Parathyroid adenoma (tissue), 2 donors: ENCODE measurements at regions not wholly inside any gene's neighbourhood (a gene's known extent, or its start where the extent isn't known, plus 50 kb on each side); places are given as distances from the start of the nearest gene placed in this dataset.

Experiments used
- H2AFZ ChIP-seq: fragments of 300-600 bp; sonication (generic); one replicate; pipeline ENCODE4 v1.7.0; 2017; ENCODE audit warnings: antibody characterized with exemption, mild to moderate bottlenecking
- H3K27ac ChIP-seq: fragments of 300-600 bp; sonication (generic); one replicate; pipeline ENCODE4 v1.7.0; 2017
- H3K27me3 ChIP-seq: fragments of 300-600 bp; sonication (generic); one replicate; pipeline ENCODE4 v1.7.0; 2017; ENCODE audit warnings: low read length; ENCODE audit not compliant: control insufficient read depth, insufficient read depth
- H3K36me3 ChIP-seq: fragments of 300-600 bp; sonication (generic); one replicate; pipeline ENCODE4 v1.7.0; 2017; ENCODE audit warnings: low read length; ENCODE audit not compliant: control insufficient read depth, insufficient read depth
- H3K4me1 ChIP-seq: fragments of 300-600 bp; sonication (generic); one replicate; pipeline ENCODE4 v1.7.0; 2017; ENCODE audit warnings: control low read depth
- H3K4me2 ChIP-seq: fragments of 300-600 bp; sonication (generic); one replicate; pipeline ENCODE4 v1.7.0; 2017; ENCODE audit warnings: low read length
- H3K4me3 ChIP-seq: fragments of 300-600 bp; sonication (generic); one replicate; pipeline ENCODE4 v1.7.0; 2017; ENCODE audit warnings: low read depth, low read length
- H3K79me2 ChIP-seq: fragments of 300-600 bp; sonication (generic); one replicate; pipeline ENCODE4 v1.7.0; 2017; ENCODE audit warnings: control low read depth
- H3K9ac ChIP-seq: fragments of 300-600 bp; sonication (generic); one replicate; pipeline ENCODE4 v1.7.0; 2017; ENCODE audit warnings: mild to moderate bottlenecking
- H3K9me3 ChIP-seq: fragments of 300-600 bp; sonication (generic); one replicate; pipeline ENCODE4 v1.7.0; 2017; ENCODE audit warnings: low read length; ENCODE audit not compliant: control insufficient read depth
- CTCF ChIP-seq: fragments of 300-600 bp; sonication (generic); IDR thresholded peaks from one replicate; pipeline ENCODE4 v1.7.0; 2017; ENCODE audit warnings: antibody characterized with exemption, mild to moderate bottlenecking
- donor health status: primary hyperparathyroidism.

DNA sequence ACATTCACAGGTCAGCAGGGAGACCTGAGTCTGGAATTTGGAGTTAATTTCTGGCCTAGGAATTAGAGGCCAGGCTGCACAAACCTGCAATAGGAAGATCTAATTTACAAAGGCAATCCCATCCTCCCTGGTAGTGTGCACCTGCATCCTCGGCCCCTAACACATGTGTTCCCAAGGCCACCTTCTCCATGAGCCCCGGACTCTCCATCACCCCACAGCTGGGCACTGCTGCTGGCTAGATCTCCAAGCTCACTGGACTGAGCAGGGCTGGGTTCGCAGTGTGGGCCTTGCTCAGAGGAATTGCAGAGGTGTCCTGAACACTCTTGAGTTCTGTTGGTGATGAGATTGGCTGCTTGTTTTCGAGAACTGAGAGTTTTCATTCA is 162.6 kb upstream of the TWIST2 start:
- Histone ChIP-seq H3K79me2 (no peaks in the 10 kb centered on the region), H3K27me3 (no peaks in the 10 kb centered on the region), H3K27ac (no peak overlapping the region), H3K9me3 (no peaks in the 10 kb centered on the region), H2AFZ (no peak overlapping the region), H3K4me2 (no peak overlapping the region), H3K36me3 (no peaks in the 10 kb centered on the region), H3K4me3 (no peak overlapping the region), H3K9ac (no peak overlapping the region), H3K4me1 (no peaks in the 10 kb centered on the region)
- no peak for TF ChIP-seq CTCF

DNA sequence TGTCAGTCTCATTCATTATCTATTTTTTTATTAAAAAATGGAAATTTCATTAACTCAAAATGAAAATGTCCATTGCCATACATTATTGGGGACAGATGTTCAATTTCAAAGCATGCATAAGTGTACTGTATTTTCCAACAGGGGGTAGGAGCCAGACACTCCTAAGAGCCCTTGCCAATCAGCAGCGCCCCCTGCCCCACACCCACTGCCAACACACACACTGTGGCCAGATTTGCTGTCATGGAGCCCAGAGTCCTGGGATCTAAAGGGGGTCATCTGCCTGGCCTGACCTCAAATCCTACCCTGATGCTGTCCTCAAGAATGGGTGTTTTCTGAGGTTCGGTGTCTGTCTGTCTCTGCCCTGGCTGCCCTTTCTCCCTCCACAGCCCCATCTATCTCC is 162.2 kb upstream of the TWIST2 start:
- H3K27ac ChIP-seq: no peak overlapping the region
- H2AFZ ChIP-seq: no peak overlapping the region
- H3K9me3 ChIP-seq: no peaks in the 10 kb centered on the region
- no peak overlapping the region for H3K9ac ChIP-seq
- no peaks in the 10 kb centered on the region for H3K4me1 ChIP-seq
- no peaks in the 10 kb centered on the region for H3K36me3 ChIP-seq
- no peak overlapping the region for H3K4me3 ChIP-seq
- H3K4me2 ChIP-seq: no peak overlapping the region
- TF ChIP-seq CTCF: no peak
- no peaks in the 10 kb centered on the region for H3K27me3 ChIP-seq
- H3K79me2 ChIP-seq: no peaks in the 10 kb centered on the region

DNA sequence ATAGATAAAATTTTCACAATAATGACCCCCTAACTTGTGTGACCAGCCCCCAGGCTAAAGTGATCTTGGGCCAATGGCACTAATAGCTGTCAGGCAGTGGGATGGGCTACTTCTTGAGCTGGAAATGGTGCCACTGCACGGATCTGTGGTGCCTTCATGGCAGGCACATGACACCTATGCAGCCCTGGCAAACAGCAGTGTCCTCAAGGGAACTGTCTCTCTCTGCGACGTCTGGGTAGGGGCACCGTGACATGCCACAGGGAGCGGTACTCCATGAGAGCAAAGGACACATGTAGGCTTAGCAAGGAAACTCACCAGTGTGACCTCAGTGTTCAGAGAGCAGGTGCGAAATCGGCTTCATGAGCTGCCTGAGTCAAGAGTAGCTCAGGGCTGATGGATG is 161.7 kb upstream of the TWIST2 start:
- H3K9me3 ChIP-seq: no peaks in the 10 kb centered on the region
- H2AFZ ChIP-seq: no peak overlapping the region
- no peaks in the 10 kb centered on the region for H3K36me3 ChIP-seq
- TF ChIP-seq CTCF: no peak
- H3K27ac ChIP-seq: no peak overlapping the region
- no peak overlapping the region for H3K9ac ChIP-seq
- H3K4me1 ChIP-seq: no peaks in the 10 kb centered on the region
- no peak overlapping the region for H3K4me2 ChIP-seq
- H3K4me3 ChIP-seq: no peak overlapping the region
- no peaks in the 10 kb centered on the region for H3K79me2 ChIP-seq
- H3K27me3 ChIP-seq: no peaks in the 10 kb centered on the region

DNA sequence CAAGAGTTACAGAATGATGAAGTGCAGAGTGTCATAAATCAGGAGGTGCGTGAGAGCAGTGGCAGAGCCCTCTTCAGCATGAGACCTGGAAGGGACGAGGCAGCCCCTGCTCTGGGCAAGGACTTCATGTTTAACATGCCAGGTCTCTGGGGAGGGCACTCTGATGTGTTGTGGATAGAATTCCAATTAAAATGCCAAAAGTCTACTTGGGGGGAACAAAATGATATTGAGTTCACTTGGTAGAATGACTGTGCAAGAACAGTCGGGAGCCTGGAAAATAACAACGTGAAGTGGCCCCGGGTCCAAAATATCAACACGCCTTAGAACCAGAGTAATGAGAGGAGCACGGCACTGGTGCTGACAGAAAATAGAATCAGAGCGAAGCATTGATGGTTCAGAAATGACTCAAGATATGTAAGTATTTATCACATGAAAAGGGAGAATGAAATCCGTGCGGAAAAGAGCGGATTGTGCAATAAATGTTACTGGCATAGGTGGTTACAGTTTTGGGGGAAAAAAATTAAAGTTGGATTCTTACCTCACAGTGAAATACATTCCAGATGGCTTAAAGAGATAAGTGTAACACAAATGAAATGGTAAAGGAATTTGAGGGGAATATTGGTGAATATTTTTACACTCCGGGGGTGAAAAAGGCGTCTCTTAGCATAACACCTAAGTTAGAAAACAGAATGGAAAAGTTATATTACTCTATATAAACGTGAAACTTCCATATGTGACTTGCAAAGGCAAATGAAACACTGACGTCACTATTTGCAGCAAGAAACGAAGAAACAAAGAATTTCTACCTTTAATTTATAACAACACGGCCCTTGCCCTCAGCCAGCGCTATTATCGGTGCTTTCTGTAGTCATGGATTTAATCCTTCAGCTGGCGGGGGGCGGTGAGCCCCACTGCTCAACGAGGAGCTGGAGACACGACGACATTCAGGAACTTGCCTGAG is 159.4 kb upstream of the TWIST2 start:
- no peaks in the 10 kb centered on the region for H3K36me3 ChIP-seq
- no peak overlapping the region for H2AFZ ChIP-seq
- no peak overlapping the region for H3K4me3 ChIP-seq
- no peaks in the 10 kb centered on the region for H3K27me3 ChIP-seq
- TF ChIP-seq CTCF: no peak
- no peak overlapping the region for H3K4me2 ChIP-seq
- no peaks in the 10 kb centered on the region for H3K4me1 ChIP-seq
- no peaks in the 10 kb centered on the region for H3K9me3 ChIP-seq
- no peaks in the 10 kb centered on the region for H3K79me2 ChIP-seq
- no peak overlapping the region for H3K9ac ChIP-seq
- H3K27ac ChIP-seq: no peak overlapping the region

GRCh38 chr2:238689331-238689730 is 158.6 kb upstream of the TWIST2 start:
- H2AFZ ChIP-seq: no peak overlapping the region
- H3K4me1 ChIP-seq: no peaks in the 10 kb centered on the region
- H3K27me3 ChIP-seq: no peaks in the 10 kb centered on the region
- H3K27ac ChIP-seq: no peak overlapping the region
- H3K79me2 ChIP-seq: no peaks in the 10 kb centered on the region
- no peaks in the 10 kb centered on the region for H3K9me3 ChIP-seq
- no peak overlapping the region for H3K4me2 ChIP-seq
- H3K9ac ChIP-seq: no peak overlapping the region
- no peak for TF ChIP-seq CTCF
- H3K4me3 ChIP-seq: no peak overlapping the region
- no peaks in the 10 kb centered on the region for H3K36me3 ChIP-seq
